ENCODE measurements at regions not wholly inside any gene's neighbourhood (a gene's known extent, or its start where the extent isn't known, plus 50 kb on each side); places are given as distances from the start of the nearest gene placed in this dataset.

GRCh38 chr6:139800837-139801236 is 426.4 kb upstream of the CITED2 start:
- WGBS, 2 donors, result 50 to 62% methylated on average over 1 of the region's 1 CpG
- Histone ChIP-seq H3K4me1 (no peaks in the 10 kb centered on the region), H3K27me3 (no peaks in the 10 kb centered on the region), H3K36me3 (no peaks in the 10 kb centered on the region), H3K27ac (no peak overlapping the region), H3K9me3 (no peaks in the 10 kb centered on the region), H3K4me3 (no peak overlapping the region)
- no peak for DNase-seq
- TF ChIP-seq, protein P1, sequence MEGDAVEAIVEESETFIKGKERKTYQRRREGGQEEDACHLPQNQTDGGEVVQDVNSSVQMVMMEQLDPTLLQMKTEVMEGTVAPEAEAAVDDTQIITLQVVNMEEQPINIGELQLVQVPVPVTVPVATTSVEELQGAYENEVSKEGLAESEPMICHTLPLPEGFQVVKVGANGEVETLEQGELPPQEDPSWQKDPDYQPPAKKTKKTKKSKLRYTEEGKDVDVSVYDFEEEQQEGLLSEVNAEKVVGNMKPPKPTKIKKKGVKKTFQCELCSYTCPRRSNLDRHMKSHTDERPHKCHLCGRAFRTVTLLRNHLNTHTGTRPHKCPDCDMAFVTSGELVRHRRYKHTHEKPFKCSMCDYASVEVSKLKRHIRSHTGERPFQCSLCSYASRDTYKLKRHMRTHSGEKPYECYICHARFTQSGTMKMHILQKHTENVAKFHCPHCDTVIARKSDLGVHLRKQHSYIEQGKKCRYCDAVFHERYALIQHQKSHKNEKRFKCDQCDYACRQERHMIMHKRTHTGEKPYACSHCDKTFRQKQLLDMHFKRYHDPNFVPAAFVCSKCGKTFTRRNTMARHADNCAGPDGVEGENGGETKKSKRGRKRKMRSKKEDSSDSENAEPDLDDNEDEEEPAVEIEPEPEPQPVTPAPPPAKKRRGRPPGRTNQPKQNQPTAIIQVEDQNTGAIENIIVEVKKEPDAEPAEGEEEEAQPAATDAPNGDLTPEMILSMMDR (IDR thresholded peaks at IDR 0.05), result no peak
- no peak for TF ChIP-seq POLR2A (IDR thresholded peaks at IDR 0.05)
- intact Hi-C loops (cut with DNase I), result no loop called here

GRCh38 chr6:139790527-139790926 is 416.1 kb upstream of the CITED2 start:
- intact Hi-C loops (cut with DNase I), result no loop called here
- WGBS, 2 donors, result 64 to 65% methylated on average over 1 of the region's 1 CpG

GRCh38 chr6:139784222-139784769 is 409.8 kb upstream of the CITED2 start:
- no peak for TF ChIP-seq POLR2A (IDR thresholded peaks at IDR 0.05)
- TF ChIP-seq, protein P1 (IDR thresholded peaks at IDR 0.05), result no peak
- 91 to 92% methylated on average over 2 of the region's 2 CpGs for WGBS, 2 donors
- intact Hi-C loops (cut with DNase I), result no loop called here
- no peak overlapping the region for H3K27ac ChIP-seq
- H3K27me3 ChIP-seq, result no peaks in the 10 kb centered on the region
- H3K4me1 ChIP-seq, result no peaks in the 10 kb centered on the region
- H3K4me3 ChIP-seq, result no peak overlapping the region
- DNase-seq, result no peak
- no peaks in the 10 kb centered on the region for H3K36me3 ChIP-seq
- peaks cover 0 to 4% (median 0%) of the 10 kb centered on the region in 3 donors for H3K9me3 ChIP-seq

More at GRCh38 chr6:139790527-139790926, 416.1 kb upstream of the CITED2 start:
- Histone ChIP-seq H3K4me1 (no peaks in the 10 kb centered on the region), H3K36me3 (no peaks in the 10 kb centered on the region), H3K27ac (no peak overlapping the region), H3K27me3 (no peaks in the 10 kb centered on the region), H3K4me3 (no peak overlapping the region), H3K9me3 (peaks cover 0 to 4% (median 0%) of the 10 kb centered on the region in 3 donors)
- DNase-seq, result no peak
- TF ChIP-seq POLR2A (IDR thresholded peaks at IDR 0.05), result no peak
- TF ChIP-seq, protein P1 (IDR thresholded peaks at IDR 0.05), result no peak

DNA sequence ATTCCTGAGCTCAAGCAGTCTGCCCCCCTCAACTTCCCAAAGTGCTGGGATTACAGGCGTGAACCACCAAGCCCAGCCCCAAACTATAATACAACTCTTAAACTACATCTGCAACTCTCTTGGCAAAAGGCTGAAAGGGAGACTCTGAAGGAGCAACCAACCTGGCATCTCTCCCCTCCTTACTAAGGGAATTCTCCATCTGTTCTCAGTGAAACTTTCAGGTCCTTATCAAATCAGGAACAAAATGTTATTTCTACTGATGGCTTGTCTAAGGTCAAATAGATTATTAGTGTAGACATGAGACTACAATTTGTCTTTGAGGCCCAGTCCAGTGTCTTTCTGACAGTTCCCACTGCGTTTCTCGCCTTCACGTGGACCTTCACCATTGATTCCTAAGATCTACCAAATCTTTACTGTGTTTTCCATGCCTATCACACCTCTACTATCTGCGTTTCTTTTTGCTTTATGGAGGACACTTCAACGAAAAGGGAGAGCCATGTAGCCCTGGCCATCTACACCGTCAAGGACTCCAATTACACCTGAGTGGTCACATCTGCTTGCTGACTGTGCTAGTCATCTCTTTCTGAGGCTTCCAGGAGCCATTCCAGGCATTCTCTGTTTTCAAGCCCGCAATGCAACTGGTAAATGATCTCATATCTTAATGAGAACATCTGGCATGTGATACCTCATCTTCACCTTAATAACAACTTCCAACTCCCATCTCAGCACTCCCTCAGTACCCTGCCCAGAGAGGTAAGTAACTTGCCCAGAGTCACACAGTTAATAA is 405.7 kb upstream of the CITED2 start:
- Histone ChIP-seq H3K4me3 (no peak overlapping the region), H3K36me3 (no peaks in the 10 kb centered on the region), H3K27me3 (no peaks in the 10 kb centered on the region), H3K4me1 (peaks cover 0 to 11% (median 0%) of the 10 kb centered on the region in 3 donors), H3K27ac (no peak overlapping the region), H3K9me3 (no peaks in the 10 kb centered on the region)
- DNase-seq, result no peak
- intact Hi-C loops (cut with DNase I), result no loop called here
- TF ChIP-seq, protein P1 (IDR thresholded peaks at IDR 0.05), result no peak
- TF ChIP-seq POLR2A (IDR thresholded peaks at IDR 0.05), result no peak
- 87 to 89% methylated on average over 8 of the region's 8 CpGs for WGBS, 2 donors

GRCh38 chr6:139778688-139779087 is 404.2 kb upstream of the CITED2 start:
- H3K4me3 ChIP-seq, result no peak overlapping the region
- H3K36me3 ChIP-seq, result no peaks in the 10 kb centered on the region
- H3K4me1 ChIP-seq, result peaks cover 0 to 11% (median 0%) of the 10 kb centered on the region in 3 donors
- intact Hi-C loops (cut with DNase I), result no loop called here
- WGBS, 2 donors, result 30 to 36% methylated on average over 5 of the region's 5 CpGs
- no peak for DNase-seq
- no peaks in the 10 kb centered on the region for H3K27me3 ChIP-seq
- H3K27ac ChIP-seq, result no peak overlapping the region
- H3K9me3 ChIP-seq, result no peaks in the 10 kb centered on the region
- no peak for TF ChIP-seq POLR2A (IDR thresholded peaks at IDR 0.05)
